ENCODE measurements at regions not wholly inside any gene's neighbourhood (a gene's known extent, or its start where the extent isn't known, plus 50 kb on each side); places are given as distances from the start of the nearest gene placed in this dataset.

GRCh38 chr19:30696514-30696913 lies 324.3 kb downstream of the ZNF536 start:
- TF ChIP-seq CTCF (IDR thresholded peaks at IDR 0.05) (no peak), POLR2A (IDR thresholded peaks at IDR 0.05) (no peak), EP300 (IDR thresholded peaks at IDR 0.05) (no peak), POLR2AphosphoS5 (IDR thresholded peaks at IDR 0.05) (no peak)
- Histone ChIP-seq H3K36me3 (no peaks in the 10 kb centered on the region), H3K27ac (no peak overlapping the region), H3K27me3 (peaks cover 20% of the 10 kb centered on the region), H3K9me3 (no peaks in the 10 kb centered on the region), H3K4me3 (no peak overlapping the region), H3K4me1 (peaks cover 14% of the 10 kb centered on the region)
- 67% methylated on average over 6 of the region's 6 CpGs for WGBS
- peak in 1 of 2 donors; percentile 40 for DNase-seq (ENCODE audit: low spot score in 2 of 2)

GRCh38 chr19:30695171-30695875 lies 323.1 kb downstream of the ZNF536 start:
- Histone ChIP-seq H3K4me3 (no peak overlapping the region), H3K27ac (no peak overlapping the region), H3K4me1 (peaks cover 14% of the 10 kb centered on the region), H3K36me3 (no peaks in the 10 kb centered on the region), H3K27me3 (peaks cover 25% of the 10 kb centered on the region), H3K9me3 (no peaks in the 10 kb centered on the region)
- TF ChIP-seq EP300 (IDR thresholded peaks at IDR 0.05), result no peak
- peak in 1 of 2 donors; percentile 61 for DNase-seq (ENCODE audit: low spot score in 2 of 2)
- WGBS, result 74% methylated on average over 7 of the region's 8 CpGs

- Histone ChIP-seq H3K27ac (no peak overlapping the region), H3K27me3 (peaks cover 25% of the 10 kb centered on the region), H3K36me3 (no peaks in the 10 kb centered on the region), H3K4me1 (peaks cover 14% of the 10 kb centered on the region), H3K9me3 (no peaks in the 10 kb centered on the region), H3K4me3 (no peak overlapping the region)
- TF ChIP-seq CTCF (IDR thresholded peaks at IDR 0.05) (no peak), POLR2A (IDR thresholded peaks at IDR 0.05) (no peak), POLR2AphosphoS5 (IDR thresholded peaks at IDR 0.05) (no peak), EP300 (IDR thresholded peaks at IDR 0.05) (no peak)
- WGBS, result 61% methylated on average over 4 of the region's 4 CpGs
- DNase-seq (ENCODE audit: low spot score in 2 of 2), result peak in 1 of 2 donors; percentile 41
These were observed 322.1 kb downstream of the ZNF536 start for GRCh38 chr19:30694156-30694755.

GRCh38 chr19:30692879-30693503 lies 320.8 kb downstream of the ZNF536 start:
- 50% methylated on average over 12 of the region's 12 CpGs for WGBS
- peak in 1 of 2 donors; percentile 29 for DNase-seq (ENCODE audit: low spot score in 2 of 2)
- no peak overlapping the region for H3K27ac ChIP-seq
- H3K27me3 ChIP-seq, result peaks cover 25% of the 10 kb centered on the region
- TF ChIP-seq EP300 (IDR thresholded peaks at IDR 0.05) (no peak), POLR2A (IDR thresholded peaks at IDR 0.05) (no peak), POLR2AphosphoS5 (IDR thresholded peaks at IDR 0.05) (no peak), CTCF (IDR thresholded peaks at IDR 0.05) (no peak)
- peak overlapping the region; percentile 40 for H3K4me3 ChIP-seq
- no peaks in the 10 kb centered on the region for H3K36me3 ChIP-seq
- H3K4me1 ChIP-seq, result peaks cover 14% of the 10 kb centered on the region
- no peaks in the 10 kb centered on the region for H3K9me3 ChIP-seq

GRCh38 chr19:30692181-30692811 lies 320.1 kb downstream of the ZNF536 start:
- 7% methylated on average over 21 of the region's 21 CpGs for WGBS
- peak in 1 of 2 donors; percentile 79 for DNase-seq (ENCODE audit: low spot score in 2 of 2)
- H3K27ac ChIP-seq, result peak overlapping the region; percentile 63
- H3K27me3 ChIP-seq, result peaks cover 25% of the 10 kb centered on the region
- peak overlapping the region; percentile 40 for H3K4me3 ChIP-seq
- no peaks in the 10 kb centered on the region for H3K9me3 ChIP-seq
- no peaks in the 10 kb centered on the region for H3K36me3 ChIP-seq
- TF ChIP-seq EP300 (IDR thresholded peaks at IDR 0.05) (no peak), POLR2AphosphoS5 (IDR thresholded peaks at IDR 0.05) (no peak), CTCF (IDR thresholded peaks at IDR 0.05) (no peak), POLR2A (IDR thresholded peaks at IDR 0.05) (no peak)
- H3K4me1 ChIP-seq, result peaks cover 14% of the 10 kb centered on the region
